Endodermal cell (in vitro differentiated cells): ENCODE measurements at regions not wholly inside any gene's neighbourhood (a gene's known extent, or its start where the extent isn't known, plus 50 kb on each side); places are given as distances from the start of the nearest gene placed in this dataset.

Experiments used
- DNase-seq: peaks from one replicate; pipeline ENCODE4 v3.0.0-alpha.2; 2017
- H3K27ac ChIP-seq: 2 replicates; pipeline ENCODE4 v1.5.1; 2013; ENCODE audit warnings: mild to moderate bottlenecking, low read depth, low read length, moderate library complexity
- H3K27me3 ChIP-seq: 2 replicates; pipeline ENCODE4 v1.6.1; 2013; ENCODE audit warnings: mild to moderate bottlenecking, low read length, moderate library complexity; ENCODE audit not compliant: insufficient read depth, control insufficient read depth, poor library complexity, severe bottlenecking
- H3K36me3 ChIP-seq: 2 replicates; pipeline ENCODE4 v1.7.0; 2013; ENCODE audit warnings: mild to moderate bottlenecking, low read length, moderate library complexity; ENCODE audit not compliant: control insufficient read depth, insufficient read depth
- H3K4me1 ChIP-seq: one replicate; pipeline ENCODE4 v1.7.0; 2013; ENCODE audit warnings: low read length; ENCODE audit not compliant: control insufficient read depth, insufficient read depth
- H3K4me3 ChIP-seq: 2 replicates; pipeline ENCODE4 v1.5.1; 2013; ENCODE audit warnings: mild to moderate bottlenecking, low read length, moderate library complexity
- H3K9ac ChIP-seq: 2 replicates; pipeline ENCODE4 v1.6.1; 2013; ENCODE audit warnings: mild to moderate bottlenecking, low read length, moderate library complexity; ENCODE audit not compliant: poor library complexity, severe bottlenecking; ENCODE audit errors: extremely low read depth
- H3K9me3 ChIP-seq: 2 replicates; pipeline ENCODE4 v1.6.1; 2013; ENCODE audit warnings: mild to moderate bottlenecking, low read length, moderate library complexity; ENCODE audit not compliant: control insufficient read depth
- H3K27ac Mint-ChIP-seq: 2 replicates; pipeline ENCODE4 v1.8.0; 2020; ENCODE audit warnings: mixed read lengths
- H3K27me3 Mint-ChIP-seq: 2 replicates; pipeline ENCODE4 v1.8.0; 2021; ENCODE audit warnings: mild to moderate bottlenecking, mixed read lengths; ENCODE audit not compliant: insufficient read depth
- H3K36me3 Mint-ChIP-seq: 2 replicates; pipeline ENCODE4 v1.8.0; 2020; ENCODE audit warnings: low read depth, mixed read lengths
- H3K4me1 Mint-ChIP-seq: 2 replicates; pipeline ENCODE4 v1.8.0; 2020; ENCODE audit warnings: mixed read lengths
- H3K4me3 Mint-ChIP-seq: 2 replicates; pipeline ENCODE4 v1.8.0; 2020; ENCODE audit warnings: mild to moderate bottlenecking, moderate library complexity, mixed read lengths
- H3K9me3 Mint-ChIP-seq: 2 replicates; pipeline ENCODE4 v1.8.0; 2020; ENCODE audit warnings: mild to moderate bottlenecking, mixed read lengths
- WGBS, 2 experiments: methylation state at CpG; one replicate each; pipeline versions ENCODE4 v1.1.5 to v1.1.7; 2013; ENCODE audit warnings: missing lambda C conversion rate in 2 of 2, mixed read lengths in 1 of 2; ENCODE audit not compliant: insufficient coverage in 1 of 2, insufficient read length in 1 of 2; 5-methylcytosine and 5-hydroxymethylcytosine counted together
- TF ChIP-seq, protein P1 (sequence below): fragments of 200-600 bp; sonication (generic); conservative IDR thresholded peaks from 2 replicates; pipeline ENCODE4 v1.5.0; 2021; ENCODE audit warnings: antibody characterized with exemption, mild to moderate bottlenecking

DNA sequence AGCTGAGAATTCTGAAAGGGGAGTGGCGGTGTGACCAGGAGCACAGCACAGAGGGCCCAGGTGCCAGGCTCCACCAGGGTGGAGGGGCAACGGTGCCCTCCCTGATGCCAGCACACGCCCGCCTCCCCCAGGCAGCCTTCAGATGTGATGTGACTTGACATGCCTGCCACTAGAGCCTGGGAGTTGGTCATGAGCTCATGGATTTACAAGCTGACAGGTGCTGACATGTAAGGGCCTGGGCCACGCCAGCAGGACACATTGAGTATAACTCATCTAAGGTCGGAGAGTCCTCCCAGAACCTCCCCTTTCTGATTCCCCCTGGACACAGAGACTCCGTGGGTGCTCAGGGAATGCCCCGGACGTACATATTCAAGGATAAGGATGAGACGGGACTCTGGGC, 74.2 kb downstream of the LSM5 start:
- Histone ChIP-seq H3K27me3 (no peaks in the 10 kb centered on the region), H3K27ac (no peak overlapping the region), H3K4me3 (no peak overlapping the region), H3K9ac (no peak overlapping the region), H3K9me3 (no peaks in the 10 kb centered on the region), H3K4me1 (no peaks in the 10 kb centered on the region), H3K36me3 (no peaks in the 10 kb centered on the region)
- WGBS, 2 experiments, result 86% methylated on average over 4 to 10 of the region's 10 CpGs
- H3K27ac Mint-ChIP-seq, result no peak overlapping the region
- H3K36me3 Mint-ChIP-seq, result no peaks in the 10 kb centered on the region
- H3K9me3 Mint-ChIP-seq, result no peaks in the 10 kb centered on the region
- H3K4me1 Mint-ChIP-seq, result no peaks in the 10 kb centered on the region
- no peak overlapping the region for H3K4me3 Mint-ChIP-seq
- DNase-seq, result no peak
- TF ChIP-seq, protein P1, sequence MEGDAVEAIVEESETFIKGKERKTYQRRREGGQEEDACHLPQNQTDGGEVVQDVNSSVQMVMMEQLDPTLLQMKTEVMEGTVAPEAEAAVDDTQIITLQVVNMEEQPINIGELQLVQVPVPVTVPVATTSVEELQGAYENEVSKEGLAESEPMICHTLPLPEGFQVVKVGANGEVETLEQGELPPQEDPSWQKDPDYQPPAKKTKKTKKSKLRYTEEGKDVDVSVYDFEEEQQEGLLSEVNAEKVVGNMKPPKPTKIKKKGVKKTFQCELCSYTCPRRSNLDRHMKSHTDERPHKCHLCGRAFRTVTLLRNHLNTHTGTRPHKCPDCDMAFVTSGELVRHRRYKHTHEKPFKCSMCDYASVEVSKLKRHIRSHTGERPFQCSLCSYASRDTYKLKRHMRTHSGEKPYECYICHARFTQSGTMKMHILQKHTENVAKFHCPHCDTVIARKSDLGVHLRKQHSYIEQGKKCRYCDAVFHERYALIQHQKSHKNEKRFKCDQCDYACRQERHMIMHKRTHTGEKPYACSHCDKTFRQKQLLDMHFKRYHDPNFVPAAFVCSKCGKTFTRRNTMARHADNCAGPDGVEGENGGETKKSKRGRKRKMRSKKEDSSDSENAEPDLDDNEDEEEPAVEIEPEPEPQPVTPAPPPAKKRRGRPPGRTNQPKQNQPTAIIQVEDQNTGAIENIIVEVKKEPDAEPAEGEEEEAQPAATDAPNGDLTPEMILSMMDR, result no peak
- no peaks in the 10 kb centered on the region for H3K27me3 Mint-ChIP-seq

GRCh38 chr7:32415519-32415918, 74.7 kb downstream of the LSM5 start:
- Histone ChIP-seq H3K4me1 (no peaks in the 10 kb centered on the region), H3K27ac (no peak overlapping the region), H3K36me3 (no peaks in the 10 kb centered on the region), H3K4me3 (no peak overlapping the region), H3K27me3 (no peaks in the 10 kb centered on the region), H3K9me3 (no peaks in the 10 kb centered on the region), H3K9ac (no peak overlapping the region)
- TF ChIP-seq, protein P1, result no peak
- Mint-ChIP-seq H3K9me3 (no peaks in the 10 kb centered on the region), H3K36me3 (no peaks in the 10 kb centered on the region), H3K27me3 (no peaks in the 10 kb centered on the region), H3K4me1 (no peaks in the 10 kb centered on the region), H3K4me3 (no peak overlapping the region), H3K27ac (no peak overlapping the region)
- WGBS, 2 experiments, result 59 to 76% methylated on average over 3 to 6 of the region's 6 CpGs
- DNase-seq, result no peak

DNA sequence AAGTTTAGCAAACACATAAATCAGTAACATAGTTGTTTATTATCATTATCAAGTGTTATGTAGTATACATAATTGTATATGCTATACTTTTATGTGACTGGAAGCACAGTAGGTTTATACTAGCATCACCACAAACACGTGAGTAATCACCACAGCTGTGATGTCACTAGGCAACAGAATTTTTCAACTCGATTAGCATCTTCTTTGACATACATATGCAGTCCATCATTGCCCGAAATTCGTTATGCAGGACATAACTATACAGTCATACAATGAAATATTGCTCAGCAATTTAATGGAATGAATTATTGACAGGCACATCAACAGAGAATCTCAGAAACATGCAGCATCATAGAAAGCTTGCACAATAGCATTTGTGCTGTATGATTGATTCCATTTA, 77.7 kb downstream of the LSM5 start:
- H3K4me1 ChIP-seq, result no peaks in the 10 kb centered on the region
- Mint-ChIP-seq H3K4me1 (no peaks in the 10 kb centered on the region), H3K36me3 (no peaks in the 10 kb centered on the region), H3K27me3 (no peaks in the 10 kb centered on the region), H3K9me3 (no peaks in the 10 kb centered on the region), H3K27ac (no peak overlapping the region), H3K4me3 (no peak overlapping the region)
- no peaks in the 10 kb centered on the region for H3K36me3 ChIP-seq
- no peak overlapping the region for H3K27ac ChIP-seq
- no peaks in the 10 kb centered on the region for H3K27me3 ChIP-seq
- TF ChIP-seq, protein P1, result no peak
- no peaks in the 10 kb centered on the region for H3K9me3 ChIP-seq
- WGBS, 2 experiments, result 80 to 87% methylated on average over 2 to 4 of the region's 4 CpGs
- H3K9ac ChIP-seq, result no peak overlapping the region
- no peak overlapping the region for H3K4me3 ChIP-seq
- no peak for DNase-seq
